CD4-positive, alpha-beta T cell treated with Interleukin-17A for 4 hours (primary cell): ENCODE measurements at regions not wholly inside any gene's neighbourhood (a gene's known extent, or its start where the extent isn't known, plus 50 kb on each side); places are given as distances from the start of the nearest gene placed in this dataset.

Experiments
- DNase-seq: peaks from one replicate; pipeline ENCODE4 v3.0.0-alpha.2; 2020; ENCODE audit warnings: mixed read lengths

GRCh38 chr4:181581983-181582382, 661.2 kb upstream of the TENM3 start:
- DNase-seq, result no peak

- DNase-seq, result no peak
These were observed 660.6 kb upstream of the TENM3 start for GRCh38 chr4:181582595-181582994.

DNA sequence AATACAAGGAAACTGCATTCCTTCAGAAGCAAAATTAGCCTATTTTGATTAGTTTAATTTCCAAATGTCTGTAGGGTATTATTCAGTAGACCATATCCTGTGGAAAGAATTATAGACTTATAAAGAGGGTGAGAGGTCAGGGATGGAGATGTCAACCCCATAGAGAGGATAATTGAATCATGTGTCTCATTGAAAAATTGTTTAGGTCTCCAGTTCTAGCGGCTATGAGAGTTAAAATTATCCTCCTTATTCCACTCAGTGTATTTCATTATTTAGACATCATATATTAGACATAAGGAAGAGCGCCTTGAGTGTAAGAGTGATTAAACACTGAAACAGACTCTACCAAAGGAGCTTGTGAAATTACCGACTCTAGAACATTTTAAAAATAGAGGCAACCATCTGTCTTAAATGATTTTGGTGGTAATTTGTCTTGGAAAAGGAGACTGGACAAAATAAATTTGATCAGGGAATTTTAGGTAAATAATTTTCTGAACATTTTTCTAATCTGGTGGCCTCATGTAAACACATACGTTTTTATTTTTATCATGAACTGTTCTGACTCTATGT, 654.4 kb upstream of the TENM3 start:
- no peak for DNase-seq

DNA sequence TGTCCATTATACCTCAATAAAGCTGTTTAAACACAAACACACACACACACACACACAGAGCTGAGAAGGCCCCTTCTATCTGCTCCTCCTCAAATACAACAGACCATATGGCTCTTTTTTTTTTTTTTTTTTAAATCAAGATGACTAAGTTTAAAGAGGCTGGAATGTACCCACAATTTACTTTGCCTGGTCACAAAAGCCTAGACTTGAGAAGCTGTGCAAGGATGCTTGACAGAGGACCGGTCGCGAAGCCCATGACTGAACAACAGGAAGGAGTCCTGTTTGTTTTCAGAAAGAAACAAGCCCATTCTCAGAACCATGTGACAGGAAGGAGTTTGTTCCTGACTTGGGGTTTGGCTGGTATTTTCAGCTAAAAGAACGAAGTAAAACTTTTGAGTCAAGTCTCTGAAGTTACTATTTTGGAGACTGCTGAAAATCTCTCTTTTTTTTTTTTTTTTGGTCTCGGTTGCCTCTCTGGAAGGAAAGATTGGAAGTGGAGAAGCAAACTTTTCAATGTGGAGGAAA, 650.9 kb upstream of the TENM3 start:
- DNase-seq, result no peak

- DNase-seq, result no peak
These were observed 649.5 kb upstream of the TENM3 start for GRCh38 chr4:181593703-181594102.

- no peak for DNase-seq
These were observed 649.0 kb upstream of the TENM3 start for GRCh38 chr4:181594188-181594587.

DNA sequence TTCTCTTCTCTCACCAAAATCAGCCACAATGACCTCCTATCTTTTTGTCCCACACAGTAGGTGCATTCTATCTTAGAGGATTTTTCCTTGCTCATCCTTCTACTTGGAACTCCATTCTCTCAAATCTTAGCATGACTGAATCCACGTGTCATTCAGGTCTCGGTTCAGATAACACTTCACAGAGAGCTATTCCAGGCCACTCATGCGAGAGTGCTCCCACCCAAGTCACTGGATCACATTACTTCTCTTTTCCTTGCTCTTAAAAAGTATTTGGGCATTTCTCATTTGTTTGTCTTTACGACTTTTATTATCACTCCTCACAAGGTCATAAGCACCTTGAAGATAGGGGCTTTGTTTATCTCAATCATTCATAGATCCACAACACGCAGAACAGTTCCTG, 647.5 kb upstream of the TENM3 start:
- no peak for DNase-seq

GRCh38 chr4:181597766-181598165, 645.4 kb upstream of the TENM3 start:
- DNase-seq, result no peak

DNA sequence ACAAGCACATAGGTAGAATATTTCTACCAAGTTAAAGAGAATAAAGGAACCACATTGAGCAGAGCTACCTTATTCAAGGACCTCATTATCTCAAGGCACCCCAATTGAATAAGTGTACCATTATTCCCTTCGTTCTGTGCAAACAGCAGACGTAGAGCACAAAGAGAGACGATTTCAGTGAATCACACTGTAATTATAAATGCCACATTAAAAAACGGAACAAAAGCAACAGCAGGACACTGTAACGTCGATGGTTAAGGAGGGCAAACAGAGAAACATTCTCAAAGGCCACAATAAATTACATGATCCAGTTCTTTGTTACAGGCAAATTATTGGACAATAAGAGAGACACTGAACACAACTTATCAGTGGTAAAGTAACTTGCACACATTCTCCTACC, 644.1 kb upstream of the TENM3 start:
- no peak for DNase-seq

DNA sequence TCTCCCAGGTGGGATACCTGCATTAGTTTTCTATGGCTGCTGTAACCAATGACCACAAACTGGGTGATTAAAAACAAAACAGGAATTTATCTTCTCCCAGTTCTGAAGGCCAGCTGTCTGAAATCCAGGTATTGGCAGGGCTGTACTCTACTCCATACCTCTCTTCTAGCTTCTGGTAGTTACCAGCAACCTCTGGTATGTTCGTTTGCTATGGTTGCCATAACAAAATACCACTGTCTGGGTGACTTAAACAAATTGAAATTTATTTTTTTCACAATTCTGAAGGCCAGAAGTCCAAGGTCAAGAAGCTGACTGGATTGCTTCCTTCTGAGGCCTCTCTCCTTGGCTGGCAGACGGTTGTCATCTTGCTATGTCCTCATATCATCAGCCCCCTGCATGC, 642.1 kb upstream of the TENM3 start:
- no peak for DNase-seq

- DNase-seq, result no peak
These were observed 638.7 kb upstream of the TENM3 start for GRCh38 chr4:181604546-181604945.

- DNase-seq, result no peak
These were observed 636.9 kb upstream of the TENM3 start for GRCh38 chr4:181606300-181606699.

GRCh38 chr4:181608181-181608580, 635.0 kb upstream of the TENM3 start:
- DNase-seq, result no peak

DNA sequence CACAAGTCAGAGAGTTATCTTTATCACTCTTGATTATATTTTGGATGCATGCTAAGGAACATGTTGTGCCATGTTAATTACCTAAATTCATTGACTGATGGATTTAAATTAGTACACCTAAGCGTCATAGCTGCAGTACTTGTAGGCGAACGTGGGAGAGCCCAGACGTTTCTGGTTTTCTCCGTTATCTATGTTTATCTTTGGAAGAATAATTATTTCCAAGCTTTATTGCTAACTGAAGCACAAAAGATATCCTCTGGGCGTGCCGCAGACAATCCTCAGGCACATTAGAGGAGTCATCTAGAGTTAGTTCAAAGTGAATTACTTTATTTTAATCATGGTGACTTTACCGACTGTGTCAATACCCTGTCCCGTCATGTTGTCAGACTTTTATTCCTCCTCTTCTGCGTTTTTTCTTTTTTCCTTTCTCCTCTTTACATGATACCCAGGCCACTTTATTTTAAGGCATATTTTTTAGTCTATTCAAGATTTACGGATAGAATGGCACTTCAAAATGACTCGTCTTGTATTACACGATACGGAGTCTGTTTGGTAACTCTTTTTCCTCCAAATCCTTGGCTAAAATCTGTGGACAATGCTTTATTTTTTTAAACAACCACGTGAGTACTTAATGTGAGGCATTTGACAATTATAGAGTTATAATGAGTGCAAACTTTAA, 632.0 kb upstream of the TENM3 start:
- no peak for DNase-seq

DNA sequence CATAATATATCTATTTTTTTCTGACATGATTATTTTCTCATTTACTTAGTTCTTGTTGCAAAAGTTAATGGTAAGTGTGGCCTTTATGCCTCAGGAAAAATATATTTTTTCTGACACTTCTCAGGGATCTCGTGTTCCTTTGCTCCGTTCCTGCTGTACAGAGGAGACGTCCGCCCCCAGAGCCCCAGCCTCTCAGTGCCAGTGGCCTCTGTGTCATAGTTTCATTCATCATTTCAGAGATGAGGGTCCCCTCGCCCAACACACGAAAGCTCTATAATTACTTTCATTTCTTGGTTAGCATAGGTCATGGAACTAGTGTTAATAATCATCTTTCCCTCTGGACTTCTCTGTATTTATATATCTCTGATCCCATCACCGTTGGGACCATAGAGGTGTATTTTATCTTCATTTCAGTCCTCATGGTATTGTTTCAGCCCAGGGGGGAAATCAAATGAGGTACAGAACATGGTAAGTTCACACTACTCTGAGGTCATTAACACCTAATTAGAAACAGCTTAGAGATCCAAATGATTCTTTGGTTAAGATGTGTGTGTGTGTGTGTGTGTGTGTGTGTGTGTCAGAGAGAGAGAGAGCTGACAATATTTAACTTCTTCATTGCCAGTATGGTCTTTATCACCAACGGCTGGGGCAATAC, 631.1 kb upstream of the TENM3 start:
- DNase-seq, result no peak

DNA sequence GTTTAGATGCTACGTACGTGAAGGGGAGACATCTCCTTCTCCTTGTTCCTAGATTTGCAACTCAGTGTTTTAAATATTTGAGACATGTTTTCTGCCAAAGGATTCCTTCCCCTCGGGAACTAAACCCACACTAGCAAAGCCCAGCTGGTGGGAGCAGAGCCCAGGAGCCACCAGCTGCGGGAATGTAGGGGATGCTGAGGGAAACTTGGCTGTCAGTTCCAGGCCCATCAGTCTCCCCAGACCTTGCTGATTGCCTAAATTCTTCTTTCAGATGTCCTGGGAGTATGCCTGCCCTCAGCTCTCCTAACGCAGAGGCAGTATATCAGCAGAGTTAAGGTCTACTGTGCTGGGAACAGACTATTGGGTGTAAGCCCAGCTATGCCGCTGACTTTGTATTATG, 630.0 kb upstream of the TENM3 start:
- DNase-seq, result no peak

DNA sequence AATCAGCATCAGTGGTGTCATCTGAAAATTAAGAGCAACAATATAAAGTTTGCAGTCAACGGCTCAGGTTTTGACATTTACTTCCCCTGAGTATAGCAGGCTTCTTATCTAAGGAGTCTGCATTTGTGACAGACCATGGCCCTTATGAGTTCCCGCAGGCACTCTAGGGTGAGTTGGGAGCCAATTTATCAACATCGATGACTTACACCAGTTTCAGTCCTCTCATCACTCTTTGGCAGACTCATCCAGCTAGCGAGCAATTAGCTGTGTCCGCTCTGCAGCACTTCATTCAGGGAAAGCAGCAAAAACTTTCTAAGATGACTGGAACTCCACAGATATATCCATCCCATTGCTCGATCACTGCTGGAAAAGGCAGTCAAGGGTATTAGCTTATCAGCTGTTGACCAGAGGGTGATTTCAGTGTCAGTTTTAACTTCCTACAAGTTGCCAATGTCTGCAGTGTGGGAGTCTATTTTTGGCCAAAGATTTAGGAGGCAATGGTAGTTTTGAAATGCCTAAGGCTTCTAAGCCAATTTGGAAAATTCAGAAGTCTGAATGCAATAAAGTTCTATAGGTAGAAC, 625.1 kb upstream of the TENM3 start:
- no peak for DNase-seq

DNA sequence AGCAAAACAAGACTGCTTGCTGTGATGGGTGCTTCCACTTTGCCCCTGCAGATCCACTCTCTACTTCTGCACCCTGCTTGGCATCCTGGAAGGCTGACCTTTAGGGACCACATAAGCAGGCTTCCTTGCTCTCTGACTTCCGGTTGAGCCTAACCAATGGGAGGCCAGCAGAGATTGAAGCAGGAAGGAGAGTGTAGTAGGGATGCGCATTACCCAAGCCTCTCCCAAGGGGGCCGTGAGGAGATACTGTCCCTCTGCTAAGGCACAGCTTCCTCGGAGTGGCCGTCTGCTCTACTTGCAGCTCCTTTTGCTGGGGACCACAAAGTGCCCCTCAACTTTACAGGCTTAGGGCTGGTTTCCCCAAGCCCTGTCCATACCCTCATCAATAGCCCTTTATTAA, 624.3 kb upstream of the TENM3 start:
- DNase-seq, result no peak

DNA sequence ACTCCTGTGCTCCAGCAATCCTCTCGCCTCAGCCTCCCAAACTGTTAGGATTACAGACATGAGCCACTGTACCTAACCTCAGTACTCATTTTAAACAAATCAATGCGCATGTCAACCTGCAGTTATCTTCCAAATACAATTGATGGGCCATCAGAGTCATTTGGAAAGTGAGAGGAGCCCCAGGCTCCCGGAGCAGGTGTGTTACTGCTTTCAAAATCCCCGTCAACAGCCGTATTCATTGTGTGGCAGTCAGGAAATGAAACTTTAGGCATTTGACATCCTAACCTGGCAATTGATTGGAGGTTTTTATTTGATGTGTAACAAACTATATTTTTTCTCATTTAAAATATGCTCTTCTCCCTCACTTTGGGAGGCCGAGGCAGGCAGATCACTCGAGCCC, 623.6 kb upstream of the TENM3 start:
- DNase-seq, result no peak

DNA sequence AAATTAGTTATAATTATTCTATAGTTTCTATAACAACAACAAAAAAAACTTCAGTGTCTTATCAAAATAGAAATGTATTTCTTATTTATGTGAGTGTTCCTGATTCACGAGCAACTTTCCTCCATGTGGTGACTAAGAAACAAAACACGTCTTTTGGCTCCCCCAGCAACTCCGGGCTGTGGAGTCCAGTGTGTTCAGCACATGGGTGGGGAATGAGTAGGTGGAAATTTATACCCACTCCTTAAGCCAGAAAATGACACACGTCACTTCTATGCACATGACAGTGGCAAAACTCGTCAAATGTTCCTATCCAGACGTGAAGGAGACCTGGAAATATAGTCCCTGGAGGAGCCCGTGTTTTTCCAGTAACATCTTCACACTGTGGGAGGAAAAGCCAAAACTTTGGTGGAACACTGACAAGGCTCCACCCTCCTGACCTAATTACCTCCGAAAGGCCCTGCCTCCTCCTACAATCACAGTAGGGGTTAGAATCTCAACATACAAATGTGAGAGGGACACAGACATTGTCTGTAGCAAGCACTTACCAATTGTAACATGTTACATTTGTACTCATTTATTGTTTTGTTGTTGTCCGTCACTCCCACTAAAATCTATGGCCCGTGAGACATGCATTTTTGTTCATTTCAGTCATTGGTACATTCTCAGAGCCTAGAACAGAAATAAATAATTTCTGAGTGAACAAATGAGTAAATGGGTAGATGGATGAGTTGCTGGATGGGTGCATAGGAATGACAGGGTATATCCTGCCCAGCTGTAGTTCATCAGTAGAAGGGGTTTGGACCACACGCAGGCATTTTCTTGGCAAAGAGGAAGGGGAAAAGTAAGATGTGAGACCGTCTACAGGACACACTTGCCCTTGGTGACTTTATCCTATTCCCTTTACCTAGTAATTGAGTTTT, 605.8 kb upstream of the TENM3 start:
- no peak for DNase-seq

- no peak for DNase-seq
These were observed 599.7 kb upstream of the TENM3 start for GRCh38 chr4:181643466-181643865.

GRCh38 chr4:181645489-181645888, 597.7 kb upstream of the TENM3 start:
- DNase-seq, result no peak

DNA sequence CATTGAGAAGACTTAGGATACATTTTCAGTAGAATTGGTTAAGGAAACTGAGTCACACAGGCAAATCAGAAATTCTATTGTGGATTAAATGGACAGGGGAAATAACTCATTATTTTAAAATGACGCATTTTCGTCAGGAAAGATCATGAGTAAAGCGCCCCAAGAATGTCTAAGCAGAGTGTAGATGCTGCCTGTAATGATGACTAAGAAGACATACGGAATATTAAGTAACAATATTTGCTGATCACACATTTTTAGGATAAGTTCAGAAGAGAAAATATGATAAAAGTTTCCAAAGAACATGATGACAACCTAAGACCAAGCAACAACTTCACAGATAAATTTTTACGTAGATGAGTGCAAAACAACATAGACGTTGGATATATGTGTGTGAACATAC, 596.3 kb upstream of the TENM3 start:
- DNase-seq, result no peak
